GM19452 (cell line): ENCODE measurements at regions not wholly inside any gene's neighbourhood (a gene's known extent, or its start where the extent isn't known, plus 50 kb on each side); places are given as distances from the start of the nearest gene placed in this dataset.

Experiments
- ATAC-seq: cut with Tn5 transposase; IDR thresholded peaks from one replicate; pipeline ENCODE4 v1.9.1; 2021; ENCODE audit not compliant: unreplicated experiment

GRCh38 chr2:65804777-65805176 is 372.4 kb upstream of the SPRED2 start:
- ATAC-seq: no peak

- no peak for ATAC-seq
These were observed 370.0 kb upstream of the SPRED2 start for GRCh38 chr2:65802298-65802942.

GRCh38 chr2:65800998-65801397 is 368.6 kb upstream of the SPRED2 start:
- ATAC-seq: no peak

GRCh38 chr2:65799141-65799854 is 366.9 kb upstream of the SPRED2 start:
- ATAC-seq: no peak

- no peak for ATAC-seq
These were observed 366.2 kb upstream of the SPRED2 start for GRCh38 chr2:65798641-65799040.

- ATAC-seq: no peak
These were observed 362.6 kb upstream of the SPRED2 start for GRCh38 chr2:65794994-65795393.

GRCh38 chr2:65791404-65791975 is 359.1 kb upstream of the SPRED2 start:
- no peak for ATAC-seq

GRCh38 chr2:65790676-65790935 is 358.2 kb upstream of the SPRED2 start:
- ATAC-seq: no peak

- ATAC-seq: no peak
These were observed 357.7 kb upstream of the SPRED2 start for GRCh38 chr2:65789923-65790675.

- ATAC-seq: no peak
These were observed 356.2 kb upstream of the SPRED2 start for GRCh38 chr2:65788556-65788955.

GRCh38 chr2:65786765-65787164 is 354.4 kb upstream of the SPRED2 start:
- no peak for ATAC-seq

- ATAC-seq: no peak
These were observed 353.8 kb upstream of the SPRED2 start for GRCh38 chr2:65786007-65786717.

GRCh38 chr2:65782996-65783650 is 350.7 kb upstream of the SPRED2 start:
- ATAC-seq: no peak

GRCh38 chr2:65782186-65782585 is 349.8 kb upstream of the SPRED2 start:
- ATAC-seq: no peak

- no peak for ATAC-seq
These were observed 349.4 kb upstream of the SPRED2 start for GRCh38 chr2:65781756-65782155.

- ATAC-seq: no peak
These were observed 346.6 kb upstream of the SPRED2 start for GRCh38 chr2:65779021-65779420.

GRCh38 chr2:65778137-65778536 is 345.7 kb upstream of the SPRED2 start:
- no peak for ATAC-seq

- no peak for ATAC-seq
These were observed 343.4 kb upstream of the SPRED2 start for GRCh38 chr2:65775839-65776238.

GRCh38 chr2:65767946-65768345 is 335.5 kb upstream of the SPRED2 start:
- no peak for ATAC-seq

- no peak for ATAC-seq
These were observed 334.4 kb upstream of the SPRED2 start for GRCh38 chr2:65766768-65767267.

GRCh38 chr2:65765376-65765775 is 333.0 kb upstream of the SPRED2 start:
- no peak for ATAC-seq
